GM12864 (cell line): ENCODE measurements at regions not wholly inside any gene's neighbourhood (a gene's known extent, or its start where the extent isn't known, plus 50 kb on each side); places are given as distances from the start of the nearest gene placed in this dataset.

Experiments
- DNase-seq: peaks from one replicate; pipeline ENCODE4 v3.0.0-alpha.2; 2011; ENCODE audit warnings: low read depth
- H3K4me3 ChIP-seq: 2 replicates; pipeline ENCODE4 v1.5.1; 2011; ENCODE audit warnings: mild to moderate bottlenecking, low read depth, low read length, control low read depth
- TF ChIP-seq, protein P1 (sequence below): IDR thresholded peaks from 2 replicates; pipeline ENCODE4 v1.5.1; 2011; ENCODE audit warnings: low read depth, mild to moderate bottlenecking, moderate library complexity, low read length, control low read depth, inconsistent platforms; ENCODE audit errors: missing control alignments

DNA sequence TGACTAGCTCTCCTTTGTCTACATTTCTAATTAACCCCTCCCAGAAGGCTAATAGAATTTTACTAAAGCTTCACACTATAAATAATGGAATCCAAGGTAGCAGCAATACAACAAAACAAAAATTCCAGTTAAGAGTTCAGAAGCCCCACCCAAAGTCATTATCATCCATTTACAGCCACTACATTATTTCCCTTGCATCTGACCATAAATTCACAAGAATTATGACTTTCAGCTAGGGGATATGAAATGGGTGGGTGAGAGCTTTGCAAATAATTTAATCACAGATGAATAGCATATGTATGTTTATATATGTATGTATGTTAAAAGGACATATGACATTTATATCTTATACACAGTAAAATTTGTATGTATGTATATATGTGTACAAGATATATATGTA, 65.3 kb upstream of the PTGDR start:
- no peak for DNase-seq
- TF ChIP-seq, protein P1, sequence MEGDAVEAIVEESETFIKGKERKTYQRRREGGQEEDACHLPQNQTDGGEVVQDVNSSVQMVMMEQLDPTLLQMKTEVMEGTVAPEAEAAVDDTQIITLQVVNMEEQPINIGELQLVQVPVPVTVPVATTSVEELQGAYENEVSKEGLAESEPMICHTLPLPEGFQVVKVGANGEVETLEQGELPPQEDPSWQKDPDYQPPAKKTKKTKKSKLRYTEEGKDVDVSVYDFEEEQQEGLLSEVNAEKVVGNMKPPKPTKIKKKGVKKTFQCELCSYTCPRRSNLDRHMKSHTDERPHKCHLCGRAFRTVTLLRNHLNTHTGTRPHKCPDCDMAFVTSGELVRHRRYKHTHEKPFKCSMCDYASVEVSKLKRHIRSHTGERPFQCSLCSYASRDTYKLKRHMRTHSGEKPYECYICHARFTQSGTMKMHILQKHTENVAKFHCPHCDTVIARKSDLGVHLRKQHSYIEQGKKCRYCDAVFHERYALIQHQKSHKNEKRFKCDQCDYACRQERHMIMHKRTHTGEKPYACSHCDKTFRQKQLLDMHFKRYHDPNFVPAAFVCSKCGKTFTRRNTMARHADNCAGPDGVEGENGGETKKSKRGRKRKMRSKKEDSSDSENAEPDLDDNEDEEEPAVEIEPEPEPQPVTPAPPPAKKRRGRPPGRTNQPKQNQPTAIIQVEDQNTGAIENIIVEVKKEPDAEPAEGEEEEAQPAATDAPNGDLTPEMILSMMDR: no peak
- no peak overlapping the region for H3K4me3 ChIP-seq

DNA sequence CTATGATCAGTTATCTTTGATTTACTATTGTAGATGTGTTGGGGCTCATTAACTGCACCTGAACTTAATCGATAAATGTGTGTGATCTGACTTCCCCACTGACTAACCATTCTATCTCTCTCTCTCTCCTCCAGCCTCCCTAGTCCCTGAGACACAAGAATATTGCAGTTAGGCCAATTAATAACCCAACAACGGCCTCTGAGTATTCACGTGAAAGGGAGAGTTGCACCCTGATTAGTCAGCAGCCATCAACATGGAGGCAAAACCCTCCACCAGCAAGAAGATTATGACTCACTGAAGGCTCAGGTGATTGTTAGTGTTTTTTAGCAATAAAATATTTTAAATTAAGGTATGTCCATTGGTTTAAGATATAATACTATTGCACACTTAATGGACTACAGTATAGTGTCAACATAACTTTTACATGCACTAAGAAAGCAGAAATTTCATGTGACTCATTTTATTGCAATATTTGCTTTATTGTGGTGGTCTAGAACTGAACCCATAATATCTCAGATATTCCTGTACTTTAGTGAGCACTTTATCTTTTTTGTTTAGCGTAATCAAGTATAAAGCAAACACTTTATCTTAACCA, 77.1 kb upstream of the PTGDR start:
- TF ChIP-seq, protein P1: no peak
- no peak for DNase-seq
- H3K4me3 ChIP-seq: no peak overlapping the region

DNA sequence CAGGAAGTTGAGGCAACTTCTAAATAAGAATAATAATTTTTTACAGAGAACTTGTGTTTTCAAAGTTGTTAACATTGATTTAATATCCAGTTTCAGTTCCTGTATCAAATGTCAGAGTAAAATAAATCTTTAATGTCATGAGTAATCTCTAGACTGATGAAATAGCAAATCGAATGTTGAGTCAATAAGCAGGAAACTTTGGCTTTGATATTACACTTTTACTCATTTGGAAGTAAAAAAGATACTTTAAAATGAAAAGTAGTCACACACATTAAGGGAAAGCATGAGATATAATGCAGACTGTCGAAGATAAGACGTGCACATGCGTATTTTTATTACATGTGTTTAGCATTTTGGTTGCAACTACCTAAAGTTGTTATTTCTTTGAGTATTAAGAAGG, 78.2 kb upstream of the PTGDR start:
- H3K4me3 ChIP-seq: no peak overlapping the region
- DNase-seq: no peak
- TF ChIP-seq, protein P1: no peak

DNA sequence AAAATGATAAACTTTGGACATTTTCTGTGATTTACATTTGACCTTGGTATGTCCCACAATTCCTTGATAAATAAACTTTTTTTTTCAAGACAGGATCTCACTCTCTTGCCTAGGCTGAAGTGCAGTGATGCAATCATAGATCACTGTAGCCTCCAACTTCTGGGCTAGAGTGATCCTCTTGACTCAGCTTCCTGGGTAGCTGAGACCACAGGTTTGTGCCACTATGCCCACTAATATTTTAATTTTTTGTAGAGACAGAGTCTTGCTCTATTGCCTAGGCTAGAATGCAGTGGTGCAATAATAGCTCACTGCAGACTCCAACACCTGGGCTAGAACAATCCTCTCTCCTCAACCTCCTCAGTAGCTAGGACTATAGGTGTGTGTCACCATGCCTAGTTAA, 79.1 kb upstream of the PTGDR start:
- TF ChIP-seq, protein P1: no peak
- no peak for DNase-seq
- H3K4me3 ChIP-seq: no peak overlapping the region

DNA sequence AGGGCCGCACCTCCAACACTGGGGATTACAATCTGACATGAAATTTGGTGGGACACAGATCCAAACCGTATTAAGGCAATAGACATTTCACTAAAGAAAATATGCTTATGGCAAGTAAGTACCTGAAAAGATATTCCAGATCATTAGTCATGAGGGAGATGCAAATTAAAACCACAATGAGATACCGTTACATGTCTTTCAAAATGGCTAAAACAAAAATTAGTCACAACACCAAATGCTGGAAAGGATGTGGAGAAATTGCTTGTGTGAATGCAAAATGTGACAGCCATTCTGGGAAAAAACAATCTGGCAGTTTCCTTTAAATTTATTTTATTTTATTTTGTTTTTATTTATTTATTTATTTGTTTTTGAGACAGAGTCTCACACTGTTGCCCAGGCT, 82.3 kb upstream of the PTGDR start:
- TF ChIP-seq, protein P1: no peak

DNA sequence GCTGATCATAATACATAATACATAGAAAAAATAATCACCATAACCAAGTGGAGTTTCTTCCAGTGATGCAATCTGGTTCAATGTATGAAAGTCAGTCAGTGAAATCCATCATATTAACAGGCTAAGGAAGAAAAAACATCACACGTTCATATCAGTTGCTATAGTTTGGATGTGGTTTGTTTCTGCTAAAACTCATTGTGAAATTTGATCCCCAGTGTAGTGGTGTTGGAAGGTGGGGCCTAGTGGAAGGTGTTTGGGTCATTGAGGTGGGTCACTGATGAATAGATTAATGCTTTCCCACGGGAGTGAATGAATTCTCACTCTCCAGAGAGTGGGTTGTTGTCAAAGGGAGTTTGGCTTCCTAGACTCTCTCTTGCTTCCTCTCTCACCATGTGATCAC, 84.6 kb upstream of the PTGDR start:
- TF ChIP-seq, protein P1: no peak
- H3K4me3 ChIP-seq: no peak overlapping the region
- no peak for DNase-seq

More for the DNA sequence above, 82.3 kb upstream of the PTGDR start:
- H3K4me3 ChIP-seq: no peak overlapping the region
- DNase-seq: no peak

DNA sequence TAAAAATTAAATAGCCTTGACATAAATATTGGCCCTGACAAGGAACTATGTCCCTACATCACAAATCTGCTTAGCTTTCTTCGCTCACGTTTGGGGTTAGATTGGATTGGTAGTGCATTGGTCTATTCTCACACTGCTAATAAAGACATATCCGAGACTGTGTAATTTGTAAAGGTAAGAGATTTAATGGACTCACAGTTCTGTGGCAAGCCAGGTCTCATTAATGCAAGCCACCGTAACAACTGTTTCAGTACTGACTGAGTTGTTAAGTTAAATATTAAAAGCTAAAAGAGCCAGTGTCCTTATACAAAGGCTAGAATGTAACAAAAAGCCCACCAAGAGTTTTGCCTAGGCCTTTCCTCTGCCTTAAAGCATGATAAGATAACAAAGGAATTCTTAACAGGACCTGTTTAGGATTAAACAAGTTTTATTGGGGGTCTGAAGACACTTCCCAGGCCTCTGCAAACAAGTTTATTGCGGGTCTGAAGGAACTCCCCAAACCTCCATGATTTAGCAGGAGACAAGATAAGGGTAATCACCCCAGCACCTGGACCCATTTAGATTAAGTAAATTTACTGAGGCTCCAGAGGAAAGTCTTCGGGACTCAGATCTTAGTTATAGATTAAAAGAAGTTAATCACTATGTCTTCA, 88.2 kb upstream of the PTGDR start:
- H3K4me3 ChIP-seq: no peak overlapping the region
- TF ChIP-seq, protein P1: no peak
- DNase-seq: no peak
